Suprapubic skin (tissue), 3 donors: ENCODE measurements at regions not wholly inside any gene's neighbourhood (a gene's known extent, or its start where the extent isn't known, plus 50 kb on each side); places are given as distances from the start of the nearest gene placed in this dataset.

ENCODE experiments used
- CTCF ChIP-seq, 2 donors: fragments of 200-600 bp in 1 of 2; fragments of 450-650 bp in 1 of 2; sonication (generic) in 1 of 2; IDR thresholded peaks; one replicate each; pipeline ENCODE4 v1.5.1; 2016 to 2019; ENCODE audit warnings: antibody characterized with exemption in 2 of 2, mild to moderate bottlenecking in 1 of 2, moderate library complexity in 1 of 2
- POLR2A ChIP-seq, 2 donors: fragments of 450-650 bp; IDR thresholded peaks; one replicate each; pipeline ENCODE4 v1.6.1; 2017; ENCODE audit warnings: antibody characterized with exemption in 2 of 2, mild to moderate bottlenecking in 2 of 2, moderate library complexity in 2 of 2

GRCh38 chr14:28695109-28695508, 71.5 kb upstream of the FOXG1 start:
- TF ChIP-seq CTCF (IDR thresholded peaks at IDR 0.05) (no peak), POLR2A (IDR thresholded peaks at IDR 0.05) (no peak)
